Astrocyte (in vitro differentiated cells and primary cell): ENCODE measurements at regions not wholly inside any gene's neighbourhood (a gene's known extent, or its start where the extent isn't known, plus 50 kb on each side); places are given as distances from the start of the nearest gene placed in this dataset.

ENCODE experiments used
- EZH2 ChIP-seq: IDR thresholded peaks from 2 replicates; pipeline ENCODE4 v1.6.1; 2012; ENCODE audit warnings: mild to moderate bottlenecking, low read length, inconsistent platforms; ENCODE audit not compliant: insufficient read depth
- TF ChIP-seq, protein P1 (sequence below): IDR thresholded peaks from 2 replicates; pipeline ENCODE4 v1.5.1; 2011; ENCODE audit warnings: low read depth, mild to moderate bottlenecking, inconsistent platforms, low read length, moderate library complexity; ENCODE audit not compliant: insufficient read depth

DNA sequence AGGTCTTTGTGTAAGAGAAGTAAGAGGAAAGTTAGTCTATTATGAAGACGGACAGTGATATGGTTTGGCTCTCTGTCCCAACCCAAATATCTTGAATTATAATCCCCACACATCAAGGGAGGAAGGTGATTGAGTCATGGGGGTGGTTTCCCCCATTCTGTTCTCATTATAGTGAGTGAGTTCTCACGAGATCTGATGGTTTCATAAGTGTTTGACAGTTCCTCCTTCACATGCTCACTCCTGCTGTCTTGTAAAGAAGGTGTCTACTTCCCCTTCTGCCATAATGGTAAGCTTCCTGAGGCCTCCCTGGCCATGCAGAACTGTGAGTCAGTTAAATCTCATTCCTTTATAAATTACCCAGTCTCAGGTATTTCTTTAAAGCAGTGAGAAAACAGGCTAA is 67.6 kb downstream of the NEURL3 start:
- TF ChIP-seq, protein P1, sequence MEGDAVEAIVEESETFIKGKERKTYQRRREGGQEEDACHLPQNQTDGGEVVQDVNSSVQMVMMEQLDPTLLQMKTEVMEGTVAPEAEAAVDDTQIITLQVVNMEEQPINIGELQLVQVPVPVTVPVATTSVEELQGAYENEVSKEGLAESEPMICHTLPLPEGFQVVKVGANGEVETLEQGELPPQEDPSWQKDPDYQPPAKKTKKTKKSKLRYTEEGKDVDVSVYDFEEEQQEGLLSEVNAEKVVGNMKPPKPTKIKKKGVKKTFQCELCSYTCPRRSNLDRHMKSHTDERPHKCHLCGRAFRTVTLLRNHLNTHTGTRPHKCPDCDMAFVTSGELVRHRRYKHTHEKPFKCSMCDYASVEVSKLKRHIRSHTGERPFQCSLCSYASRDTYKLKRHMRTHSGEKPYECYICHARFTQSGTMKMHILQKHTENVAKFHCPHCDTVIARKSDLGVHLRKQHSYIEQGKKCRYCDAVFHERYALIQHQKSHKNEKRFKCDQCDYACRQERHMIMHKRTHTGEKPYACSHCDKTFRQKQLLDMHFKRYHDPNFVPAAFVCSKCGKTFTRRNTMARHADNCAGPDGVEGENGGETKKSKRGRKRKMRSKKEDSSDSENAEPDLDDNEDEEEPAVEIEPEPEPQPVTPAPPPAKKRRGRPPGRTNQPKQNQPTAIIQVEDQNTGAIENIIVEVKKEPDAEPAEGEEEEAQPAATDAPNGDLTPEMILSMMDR, result no peak
- TF ChIP-seq EZH2, result no peak
